ENCODE measurements at regions not wholly inside any gene's neighbourhood (a gene's known extent, or its start where the extent isn't known, plus 50 kb on each side); places are given as distances from the start of the nearest gene placed in this dataset.

- H3K27me3 ChIP-seq (replicated peaks; ENCODE audit: control insufficient read depth, insufficient read depth, low read length) = no peaks in the 10 kb centered on the region; the same call in 1 of the 2 replicates
- H3K4me3 ChIP-seq (replicated peaks; ENCODE audit: low read depth, low read length) = no peak overlapping the region
- no peak for TF ChIP-seq CTCF (IDR thresholded peaks at IDR 0.05; ENCODE audit: insufficient read depth, low read length, poor library complexity, severe bottlenecking)
- H3K36me3 ChIP-seq (ENCODE audit: control insufficient read depth, insufficient read depth, low read length) = no peaks in the 10 kb centered on the region
- DNase-seq (ENCODE audit: extremely low read depth, insufficient read length) = no peak
Observed at GRCh38 chr5:174243904-174244303, 198.4 kb downstream of the NSG2 start.

- no peak for DNase-seq (ENCODE audit: extremely low read depth, insufficient read length)
- no peak overlapping the region for H3K4me3 ChIP-seq (replicated peaks; ENCODE audit: low read depth, low read length)
- no peak for TF ChIP-seq CTCF (IDR thresholded peaks at IDR 0.05; ENCODE audit: insufficient read depth, low read length, poor library complexity, severe bottlenecking)
- no peaks in the 10 kb centered on the region for H3K36me3 ChIP-seq (ENCODE audit: control insufficient read depth, insufficient read depth, low read length)
- no peaks in the 10 kb centered on the region; the same call in 1 of the 2 replicates for H3K27me3 ChIP-seq (replicated peaks; ENCODE audit: control insufficient read depth, insufficient read depth, low read length)
Observed at GRCh38 chr5:174245516-174246075, 200.1 kb downstream of the NSG2 start.

GRCh38 chr5:174246743-174247142 is 201.2 kb downstream of the NSG2 start:
- H3K27me3 ChIP-seq (replicated peaks; ENCODE audit: control insufficient read depth, insufficient read depth, low read length) = no peaks in the 10 kb centered on the region; the same call in 1 of the 2 replicates
- TF ChIP-seq CTCF (IDR thresholded peaks at IDR 0.05; ENCODE audit: insufficient read depth, low read length, poor library complexity, severe bottlenecking) = no peak
- DNase-seq (ENCODE audit: extremely low read depth, insufficient read length) = no peak
- H3K36me3 ChIP-seq (ENCODE audit: control insufficient read depth, insufficient read depth, low read length) = no peaks in the 10 kb centered on the region
- H3K4me3 ChIP-seq (replicated peaks; ENCODE audit: low read depth, low read length) = no peak overlapping the region

GRCh38 chr5:174247301-174247700 is 201.8 kb downstream of the NSG2 start:
- Histone ChIP-seq H3K27me3 (replicated peaks; ENCODE audit: control insufficient read depth, insufficient read depth, low read length) (no peaks in the 10 kb centered on the region; the same call in 1 of the 2 replicates), H3K36me3 (ENCODE audit: control insufficient read depth, insufficient read depth, low read length) (no peaks in the 10 kb centered on the region), H3K4me3 (replicated peaks; ENCODE audit: low read depth, low read length) (no peak overlapping the region)
- TF ChIP-seq CTCF (IDR thresholded peaks at IDR 0.05; ENCODE audit: insufficient read depth, low read length, poor library complexity, severe bottlenecking) = no peak
- no peak for DNase-seq (ENCODE audit: extremely low read depth, insufficient read length)

- Histone ChIP-seq H3K36me3 (ENCODE audit: control insufficient read depth, insufficient read depth, low read length) (no peaks in the 10 kb centered on the region), H3K27me3 (replicated peaks; ENCODE audit: control insufficient read depth, insufficient read depth, low read length) (no peaks in the 10 kb centered on the region), H3K4me3 (replicated peaks; ENCODE audit: low read depth, low read length) (no peak overlapping the region)
- no peak for TF ChIP-seq CTCF (IDR thresholded peaks at IDR 0.05; ENCODE audit: insufficient read depth, low read length, poor library complexity, severe bottlenecking)
- DNase-seq (ENCODE audit: extremely low read depth, insufficient read length) = no peak
Observed at GRCh38 chr5:174251305-174252000, 205.9 kb downstream of the NSG2 start.

Data from GM06990 (cell line).